ENCODE measurements at regions not wholly inside any gene's neighbourhood (a gene's known extent, or its start where the extent isn't known, plus 50 kb on each side); places are given as distances from the start of the nearest gene placed in this dataset.

DNA sequence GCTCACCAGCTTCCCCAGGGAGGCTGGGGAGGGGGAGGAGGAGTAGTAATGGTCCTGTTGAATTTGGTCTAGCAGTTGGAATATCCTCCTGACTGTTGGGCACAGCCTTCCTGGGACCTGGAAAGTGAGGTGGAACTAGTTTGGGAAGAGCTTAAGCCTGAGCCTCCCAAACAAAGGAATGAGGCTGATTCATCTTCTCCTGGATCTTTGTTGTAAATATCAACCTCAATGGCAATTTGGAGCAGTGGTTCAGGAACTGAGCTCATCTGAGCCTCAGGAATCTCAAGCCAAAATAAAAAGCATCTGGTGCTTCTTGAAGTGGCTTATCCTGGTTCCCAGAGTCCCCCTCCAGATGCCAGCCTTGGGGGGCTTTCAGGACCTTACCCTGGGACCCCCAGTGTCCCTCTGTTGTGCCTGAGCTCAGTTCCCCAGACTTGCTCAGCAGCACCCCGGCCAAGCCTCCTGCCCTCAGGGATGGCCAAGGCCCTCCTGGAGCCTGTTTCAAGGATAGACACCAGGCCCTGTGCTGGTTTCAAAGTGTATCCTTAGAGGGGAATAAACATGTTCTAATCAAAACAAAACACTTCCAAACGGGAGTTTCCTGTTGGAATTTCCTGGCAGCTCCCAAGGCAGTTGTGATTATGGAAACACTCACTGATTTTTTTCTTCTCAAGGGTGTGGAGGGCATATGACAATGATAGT lies 112.6 kb downstream of the DDX1 start:
- TF ChIP-seq, protein P1, sequence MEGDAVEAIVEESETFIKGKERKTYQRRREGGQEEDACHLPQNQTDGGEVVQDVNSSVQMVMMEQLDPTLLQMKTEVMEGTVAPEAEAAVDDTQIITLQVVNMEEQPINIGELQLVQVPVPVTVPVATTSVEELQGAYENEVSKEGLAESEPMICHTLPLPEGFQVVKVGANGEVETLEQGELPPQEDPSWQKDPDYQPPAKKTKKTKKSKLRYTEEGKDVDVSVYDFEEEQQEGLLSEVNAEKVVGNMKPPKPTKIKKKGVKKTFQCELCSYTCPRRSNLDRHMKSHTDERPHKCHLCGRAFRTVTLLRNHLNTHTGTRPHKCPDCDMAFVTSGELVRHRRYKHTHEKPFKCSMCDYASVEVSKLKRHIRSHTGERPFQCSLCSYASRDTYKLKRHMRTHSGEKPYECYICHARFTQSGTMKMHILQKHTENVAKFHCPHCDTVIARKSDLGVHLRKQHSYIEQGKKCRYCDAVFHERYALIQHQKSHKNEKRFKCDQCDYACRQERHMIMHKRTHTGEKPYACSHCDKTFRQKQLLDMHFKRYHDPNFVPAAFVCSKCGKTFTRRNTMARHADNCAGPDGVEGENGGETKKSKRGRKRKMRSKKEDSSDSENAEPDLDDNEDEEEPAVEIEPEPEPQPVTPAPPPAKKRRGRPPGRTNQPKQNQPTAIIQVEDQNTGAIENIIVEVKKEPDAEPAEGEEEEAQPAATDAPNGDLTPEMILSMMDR (IDR thresholded peaks at IDR 0.05) = no peak
- TF ChIP-seq, protein P2, sequence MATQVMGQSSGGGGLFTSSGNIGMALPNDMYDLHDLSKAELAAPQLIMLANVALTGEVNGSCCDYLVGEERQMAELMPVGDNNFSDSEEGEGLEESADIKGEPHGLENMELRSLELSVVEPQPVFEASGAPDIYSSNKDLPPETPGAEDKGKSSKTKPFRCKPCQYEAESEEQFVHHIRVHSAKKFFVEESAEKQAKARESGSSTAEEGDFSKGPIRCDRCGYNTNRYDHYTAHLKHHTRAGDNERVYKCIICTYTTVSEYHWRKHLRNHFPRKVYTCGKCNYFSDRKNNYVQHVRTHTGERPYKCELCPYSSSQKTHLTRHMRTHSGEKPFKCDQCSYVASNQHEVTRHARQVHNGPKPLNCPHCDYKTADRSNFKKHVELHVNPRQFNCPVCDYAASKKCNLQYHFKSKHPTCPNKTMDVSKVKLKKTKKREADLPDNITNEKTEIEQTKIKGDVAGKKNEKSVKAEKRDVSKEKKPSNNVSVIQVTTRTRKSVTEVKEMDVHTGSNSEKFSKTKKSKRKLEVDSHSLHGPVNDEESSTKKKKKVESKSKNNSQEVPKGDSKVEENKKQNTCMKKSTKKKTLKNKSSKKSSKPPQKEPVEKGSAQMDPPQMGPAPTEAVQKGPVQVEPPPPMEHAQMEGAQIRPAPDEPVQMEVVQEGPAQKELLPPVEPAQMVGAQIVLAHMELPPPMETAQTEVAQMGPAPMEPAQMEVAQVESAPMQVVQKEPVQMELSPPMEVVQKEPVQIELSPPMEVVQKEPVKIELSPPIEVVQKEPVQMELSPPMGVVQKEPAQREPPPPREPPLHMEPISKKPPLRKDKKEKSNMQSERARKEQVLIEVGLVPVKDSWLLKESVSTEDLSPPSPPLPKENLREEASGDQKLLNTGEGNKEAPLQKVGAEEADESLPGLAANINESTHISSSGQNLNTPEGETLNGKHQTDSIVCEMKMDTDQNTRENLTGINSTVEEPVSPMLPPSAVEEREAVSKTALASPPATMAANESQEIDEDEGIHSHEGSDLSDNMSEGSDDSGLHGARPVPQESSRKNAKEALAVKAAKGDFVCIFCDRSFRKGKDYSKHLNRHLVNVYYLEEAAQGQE (IDR thresholded peaks at IDR 0.05; ENCODE audit: insufficient read depth in 1 of 2, low read depth in 2 of 2, low read length in 1 of 2) = no peak
- TF ChIP-seq SIN3A (IDR thresholded peaks at IDR 0.05; ENCODE audit: borderline replicate concordance, insufficient read depth, low read depth, low read length) = no peak
